ENCODE measurements at regions not wholly inside any gene's neighbourhood (a gene's known extent, or its start where the extent isn't known, plus 50 kb on each side); places are given as distances from the start of the nearest gene placed in this dataset.

- TF ChIP-seq, protein P1, sequence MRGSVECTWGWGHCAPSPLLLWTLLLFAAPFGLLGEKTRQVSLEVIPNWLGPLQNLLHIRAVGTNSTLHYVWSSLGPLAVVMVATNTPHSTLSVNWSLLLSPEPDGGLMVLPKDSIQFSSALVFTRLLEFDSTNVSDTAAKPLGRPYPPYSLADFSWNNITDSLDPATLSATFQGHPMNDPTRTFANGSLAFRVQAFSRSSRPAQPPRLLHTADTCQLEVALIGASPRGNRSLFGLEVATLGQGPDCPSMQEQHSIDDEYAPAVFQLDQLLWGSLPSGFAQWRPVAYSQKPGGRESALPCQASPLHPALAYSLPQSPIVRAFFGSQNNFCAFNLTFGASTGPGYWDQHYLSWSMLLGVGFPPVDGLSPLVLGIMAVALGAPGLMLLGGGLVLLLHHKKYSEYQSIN (CRISPR knock-in tag; IDR thresholded peaks at IDR 0.05; ENCODE audit: borderline replicate concordance): no peak
- TF ChIP-seq ZSCAN9 (CRISPR knock-in tag; IDR thresholded peaks at IDR 0.05; ENCODE audit: borderline replicate concordance) (no peak), MXD1 (CRISPR knock-in tag; IDR thresholded peaks at IDR 0.05) (peak; percentile 38; the same call in 1 of the 2 replicates), ATF2 (CRISPR knock-in tag; IDR thresholded peaks at IDR 0.05) (no peak)
Observed at GRCh38 chr1:234878288-234878687, 250.3 kb downstream of the TOMM20 start (continued).

- BruUV-seq (replicated peaks): no TSS peak
- intact Hi-C loops (cut with micrococcal nuclease; ENCODE audit: unreplicated experiment) (loop anchor here (2.0 to 10.0 kb wide), 6 partner anchors 63 to 379 kb away; no protein-coding TSS in a partner anchor), in situ Hi-C loops (cut with HindIII; ENCODE audit: extremely low pct_ligation_motif_present, low pct_unique_long_range_greater_than_20kb) (loop anchor here (5.0 to 10.0 kb wide), 4 partner anchors 80 to 383 kb away; partner anchors contain the start of gene IRF2BP2)
- ChIA-PET CTCF (ENCODE audit: low intra/inter-chr PET ratio, low total read pairs) (no interaction called here), POLR2A (no interaction called here)
- Histone ChIP-seq H3K27ac (ENCODE audit: extremely low read length, insufficient read depth, low read length) (no peak overlapping the region), H3K4me3 (replicated peaks in 1 of 3; ENCODE audit: insufficient read depth in 1 of 3, low read depth in 2 of 3, low read length in 3 of 3) (no peak overlapping the region), H3K36me3 (replicated peaks in 1 of 2; ENCODE audit: control insufficient read depth in 1 of 2, insufficient read depth in 2 of 2, low read length in 2 of 2) (no peaks in the 10 kb centered on the region; a peak in 1 of 5 replicates), H3K79me2 (ENCODE audit: insufficient read depth, low read length) (peaks cover 8% of the 10 kb centered on the region), H3K27me3 (ENCODE audit: control insufficient read depth in 1 of 2, insufficient read depth in 2 of 2, low read length in 2 of 2) (no peaks in the 10 kb centered on the region; a peak in 1 of 5 replicates), H2AFZ (ENCODE audit: low read length) (no peak overlapping the region), H3K9me3 (ENCODE audit: low read length) (no peaks in the 10 kb centered on the region), H3K4me2 (ENCODE audit: low read depth, low read length) (no peak overlapping the region), H3K4me1 (ENCODE audit: insufficient read depth, low read length) (peaks cover 98% of the 10 kb centered on the region), H4K20me1 (ENCODE audit: insufficient read depth, low read length) (no peaks in the 10 kb centered on the region), H3K9ac (ENCODE audit: insufficient read depth, low read depth, low read length) (no peak overlapping the region)
- no peak for ATAC-seq
- WGBS (ENCODE audit: low lambda C conversion rate): 98% methylated on average over 6 of the region's 7 CpGs
- 0 out of 2 replicates have a peak, but pooled peaks have one; percentile 11 for TF ChIP-seq ZNF224 (CRISPR knock-in tag; IDR thresholded peaks at IDR 0.05)
- no peak for TF ChIP-seq MAF1 (CRISPR knock-in tag; IDR thresholded peaks at IDR 0.05; ENCODE audit: borderline replicate concordance)
- TF ChIP-seq TBP (CRISPR knock-in tag; IDR thresholded peaks at IDR 0.05): no peak
- TF ChIP-seq CEBPB (IDR thresholded peaks at IDR 0.05; ENCODE audit: borderline replicate concordance, low read depth, low read length): no peak
- no peak for TF ChIP-seq JARID2 (CRISPR knock-in tag; IDR thresholded peaks at IDR 0.05; ENCODE audit: insufficient replicate concordance)
- TF ChIP-seq MTF1 (CRISPR knock-in tag; IDR thresholded peaks at IDR 0.05): no peak
- no peak for TF ChIP-seq AHDC1 (CRISPR knock-in tag; IDR thresholded peaks at IDR 0.05; ENCODE audit: borderline replicate concordance)
- FAIRE-seq: no peak
- DNase-seq (ENCODE audit: low spot score): no peak
Observed at GRCh38 chr1:234877761-234878160, 250.9 kb downstream of the TOMM20 start.
